HG03342 (cell line): ENCODE measurements at regions not wholly inside any gene's neighbourhood (a gene's known extent, or its start where the extent isn't known, plus 50 kb on each side); places are given as distances from the start of the nearest gene placed in this dataset.
"Not testable (repeated sequence)": the region's sequence is repeated elsewhere in the genome, so short reads cannot be mapped to it uniquely, and the experiment has no call there.

Source experiments
- ATAC-seq: cut with Tn5 transposase; IDR thresholded peaks from one replicate; pipeline ENCODE4 v1.9.1; 2021; ENCODE audit warnings: mild to moderate bottlenecking, moderate library complexity; ENCODE audit not compliant: unreplicated experiment

DNA sequence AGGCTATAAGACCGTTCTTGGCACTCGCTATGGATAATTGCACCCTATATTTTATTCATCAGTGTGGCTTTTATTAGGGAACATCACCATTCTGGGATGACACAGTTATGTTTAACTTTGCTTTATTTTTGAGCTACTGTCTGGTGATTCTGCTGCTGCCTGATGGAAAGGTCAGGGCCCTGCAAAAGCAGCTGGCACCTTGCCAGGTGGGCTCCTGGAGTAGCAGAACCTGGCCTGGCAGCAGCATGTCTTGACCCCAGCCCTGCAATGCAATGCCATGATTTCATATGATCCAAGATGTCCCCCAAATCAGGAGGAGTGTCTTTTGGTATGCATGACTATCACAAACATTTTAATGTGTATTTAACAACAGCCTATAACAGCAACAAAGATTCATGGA, 228.4 kb upstream of the RSPO3 start:
- ATAC-seq: no peak

DNA sequence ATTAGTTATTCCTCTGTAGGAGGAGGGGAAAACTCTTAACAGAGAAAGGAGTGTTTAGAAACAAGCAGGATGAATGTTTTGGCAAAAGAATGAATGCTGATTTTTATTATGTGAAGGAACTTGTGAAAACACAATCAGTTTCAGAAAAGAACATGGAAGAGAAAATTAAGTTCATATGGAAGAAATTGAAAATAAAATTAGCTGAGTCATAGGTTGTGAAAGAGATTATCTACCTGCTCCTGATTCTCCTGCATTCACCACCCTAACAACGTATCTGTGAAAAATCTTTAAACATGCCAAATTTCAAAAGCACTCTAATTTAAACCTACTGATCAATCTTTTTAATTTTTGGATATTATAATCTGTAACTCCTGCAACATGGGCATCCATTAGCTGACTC, 227.3 kb upstream of the RSPO3 start:
- no peak for ATAC-seq

DNA sequence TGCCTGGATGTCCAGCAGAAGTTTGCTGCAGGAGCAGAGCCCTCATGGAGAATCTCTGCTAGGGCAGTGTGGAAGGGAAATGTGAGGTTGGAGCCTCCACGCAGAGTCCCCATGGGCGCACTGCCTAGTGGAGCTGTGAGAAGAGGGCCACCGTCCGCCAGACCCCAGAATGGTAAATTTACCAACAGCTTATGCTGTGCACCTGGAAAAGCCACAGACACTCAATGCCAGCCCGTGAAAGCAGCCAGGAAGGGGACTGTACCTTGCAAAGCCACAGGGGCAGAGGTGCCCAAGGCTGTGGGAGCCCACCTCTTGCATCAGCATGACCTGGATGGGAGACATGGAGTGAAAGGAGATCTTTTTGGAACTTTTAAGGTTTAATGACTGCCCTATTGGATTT, 225.6 kb upstream of the RSPO3 start:
- ATAC-seq: not testable (repeated sequence)

DNA sequence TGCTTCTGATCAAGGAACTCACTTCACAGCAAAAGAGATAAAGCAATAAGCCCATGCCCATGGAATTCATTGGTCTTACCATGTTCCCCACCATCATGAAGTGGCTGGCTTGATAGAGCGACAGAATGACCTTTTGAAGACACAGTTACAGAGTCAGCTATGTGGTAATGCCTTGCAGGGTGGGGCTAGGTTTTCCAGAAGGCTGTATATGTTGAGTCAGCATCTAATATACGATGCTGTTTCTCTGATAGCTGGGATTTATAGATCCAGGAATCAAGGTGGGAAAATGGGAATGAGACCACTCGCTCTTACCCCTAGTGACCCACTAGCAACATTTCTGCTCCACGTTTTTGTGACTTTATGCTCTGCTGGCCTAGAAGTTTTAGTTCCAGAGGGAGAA, 220.7 kb upstream of the RSPO3 start:
- ATAC-seq: no peak

DNA sequence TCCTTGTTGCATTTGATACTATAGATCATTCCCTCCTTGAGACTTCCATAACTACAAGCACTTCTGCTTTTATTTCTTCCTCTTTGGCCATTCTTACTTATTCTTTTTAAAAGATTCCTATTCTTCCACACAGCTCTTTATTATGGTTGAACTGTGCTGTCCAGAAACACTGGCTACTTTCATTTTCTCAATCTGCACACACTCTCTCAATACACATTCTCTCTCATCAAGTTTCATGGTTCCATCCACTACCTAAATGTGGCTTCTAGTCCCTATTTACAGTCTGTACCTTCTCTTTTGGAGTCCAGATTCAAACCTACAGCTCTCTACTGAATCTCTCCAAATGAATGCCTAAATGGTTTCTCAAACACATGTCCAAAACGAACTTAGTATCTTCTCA, 214.3 kb upstream of the RSPO3 start:
- ATAC-seq: no peak

DNA sequence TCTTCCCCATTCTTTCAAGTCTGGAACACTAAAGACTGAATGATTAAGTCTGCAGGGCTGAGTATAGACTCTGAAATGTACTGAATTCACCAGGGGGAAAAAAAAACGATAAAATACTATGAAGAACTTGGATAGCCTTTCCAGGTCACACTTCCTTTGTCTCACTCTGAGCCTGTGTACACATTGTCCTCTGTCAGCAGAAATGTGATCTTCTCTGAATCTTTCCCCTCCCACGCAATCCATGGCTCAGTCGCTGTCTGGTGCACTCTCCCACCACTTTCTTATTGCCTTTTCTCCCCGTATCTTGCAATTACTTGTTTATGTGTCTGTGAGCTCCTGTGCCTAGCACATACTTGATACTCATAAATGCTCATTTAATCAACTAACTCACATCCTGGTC, 212.6 kb upstream of the RSPO3 start:
- ATAC-seq: no peak

DNA sequence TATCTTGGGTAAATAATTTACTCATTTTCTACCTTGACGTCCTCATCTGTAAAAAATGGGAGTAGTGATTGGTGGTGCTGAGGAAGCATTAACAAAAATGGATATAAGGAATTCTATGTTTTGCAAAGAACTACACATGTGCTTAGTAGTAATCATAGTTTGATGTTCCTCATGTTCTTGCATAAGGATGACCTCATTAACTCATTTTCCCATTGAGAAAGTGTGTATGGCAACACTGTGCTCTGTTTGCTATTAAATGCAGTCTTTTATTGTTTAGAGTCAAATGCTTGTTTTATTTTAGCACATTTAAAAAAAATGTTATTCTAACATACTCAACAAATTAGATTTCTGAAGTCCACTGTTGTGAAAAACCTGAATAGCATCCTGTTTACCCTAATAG, 211.2 kb upstream of the RSPO3 start:
- ATAC-seq: no peak

DNA sequence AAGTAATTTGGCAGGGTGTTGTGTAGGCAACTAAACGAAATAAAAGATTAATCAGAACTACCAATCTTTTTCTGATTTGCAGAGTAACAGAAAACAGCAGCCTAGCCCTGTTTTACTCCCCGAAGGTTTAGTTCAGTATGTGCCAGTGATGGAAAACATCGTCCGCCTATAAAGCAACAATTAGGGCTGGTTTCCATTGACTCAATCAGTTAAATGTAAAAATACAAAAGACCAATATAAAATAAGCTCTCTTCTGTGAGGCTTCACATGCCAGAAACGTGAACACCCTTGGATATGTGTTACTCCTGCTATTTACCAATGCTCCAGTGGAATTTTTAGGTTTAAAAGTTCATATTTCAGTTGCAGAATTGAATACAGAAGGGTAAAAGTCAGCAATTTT, 210.5 kb upstream of the RSPO3 start:
- no peak for ATAC-seq

DNA sequence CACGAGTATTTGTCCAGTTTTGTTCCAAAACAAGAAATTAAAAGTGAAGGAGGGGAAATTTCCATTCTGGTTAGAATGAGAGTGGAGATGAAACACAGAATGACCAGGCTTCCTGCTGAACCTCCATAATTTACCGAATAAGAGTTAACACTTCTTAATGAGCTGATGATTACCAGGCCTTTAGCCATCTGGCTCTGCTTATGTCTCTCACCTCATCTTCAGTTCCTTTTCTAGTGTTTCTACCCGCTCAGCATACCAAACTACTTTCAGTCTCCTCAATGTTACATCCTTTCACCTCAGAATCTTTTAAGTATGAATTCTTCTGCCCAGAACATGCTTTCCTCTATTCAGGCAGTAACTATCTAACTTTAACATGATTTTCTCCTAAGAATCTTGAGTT, 209.0 kb upstream of the RSPO3 start:
- no peak for ATAC-seq

DNA sequence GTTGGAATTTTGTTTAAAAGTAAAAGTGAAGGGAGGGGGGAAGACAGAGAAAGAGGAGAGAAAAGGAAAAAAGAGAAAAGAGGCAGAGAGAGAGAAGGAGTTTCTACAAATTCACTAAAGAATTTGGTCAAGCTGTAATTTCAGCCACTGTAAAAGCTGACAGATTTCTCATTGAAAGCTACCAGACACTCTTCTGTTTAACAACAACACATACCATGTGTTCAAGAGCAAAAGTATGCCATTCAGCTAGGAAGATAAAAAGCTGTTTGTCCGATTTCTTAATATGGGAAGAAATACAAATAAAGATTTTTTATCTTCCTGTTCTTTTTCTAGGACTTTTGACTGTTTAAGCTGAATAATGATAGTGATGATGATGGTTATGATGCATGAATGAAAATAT, 204.8 kb upstream of the RSPO3 start:
- no peak for ATAC-seq

DNA sequence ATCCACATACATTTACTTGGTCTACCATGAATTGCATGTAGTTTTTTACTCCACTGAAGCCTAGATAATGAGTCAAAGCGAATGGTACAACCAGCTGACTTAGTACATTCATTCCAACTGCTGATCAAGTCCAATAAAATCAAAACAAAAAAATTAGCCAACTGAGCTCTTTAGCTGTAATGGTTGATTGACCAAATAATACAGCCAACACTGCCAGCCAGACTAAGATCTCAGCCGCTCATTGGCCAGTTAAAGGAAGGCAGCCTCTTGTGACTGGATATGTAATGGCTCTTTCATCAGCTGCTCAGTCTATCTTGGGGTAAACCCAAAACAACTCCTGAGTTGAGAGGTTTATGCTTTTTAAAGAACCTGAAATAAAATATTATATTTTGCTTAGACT, 204.3 kb upstream of the RSPO3 start:
- ATAC-seq: no peak

DNA sequence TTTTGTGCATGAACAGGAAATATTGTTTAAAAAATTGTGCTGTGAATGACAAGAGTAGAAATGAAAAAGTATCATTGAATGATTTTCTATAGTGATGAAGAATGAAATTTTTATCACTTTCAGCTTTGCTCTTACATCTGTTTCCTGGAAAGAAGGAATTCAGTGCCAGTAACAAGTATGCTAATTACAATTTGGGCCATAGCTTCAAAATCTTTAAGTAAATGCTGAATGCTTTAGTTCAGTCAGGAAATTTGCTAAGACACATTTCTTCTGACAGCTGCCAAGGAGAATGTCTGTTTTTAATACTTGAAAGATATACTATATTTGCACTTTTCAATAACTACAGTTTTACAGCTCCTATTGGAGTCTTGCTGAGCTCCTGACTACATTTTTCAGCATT, 203.7 kb upstream of the RSPO3 start:
- ATAC-seq: no peak

DNA sequence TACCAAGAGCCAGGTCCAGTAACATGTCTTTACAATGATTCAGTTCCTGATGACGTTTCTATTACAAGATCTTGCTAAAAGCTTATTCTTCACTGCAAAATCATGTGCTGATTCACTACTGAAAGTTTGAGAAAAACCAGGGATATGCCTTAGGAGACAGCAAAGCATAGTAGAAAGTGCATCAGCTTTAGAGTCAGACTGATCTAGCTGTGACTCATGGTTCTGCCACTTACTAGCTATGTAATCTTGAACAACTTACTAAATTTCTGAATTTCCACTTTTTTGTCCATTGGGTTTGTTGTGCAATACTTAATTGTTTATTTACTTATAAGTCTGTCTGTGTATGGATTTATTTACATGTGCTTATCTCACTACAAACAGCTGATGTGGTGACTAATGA, 198.5 kb upstream of the RSPO3 start:
- ATAC-seq: no peak

DNA sequence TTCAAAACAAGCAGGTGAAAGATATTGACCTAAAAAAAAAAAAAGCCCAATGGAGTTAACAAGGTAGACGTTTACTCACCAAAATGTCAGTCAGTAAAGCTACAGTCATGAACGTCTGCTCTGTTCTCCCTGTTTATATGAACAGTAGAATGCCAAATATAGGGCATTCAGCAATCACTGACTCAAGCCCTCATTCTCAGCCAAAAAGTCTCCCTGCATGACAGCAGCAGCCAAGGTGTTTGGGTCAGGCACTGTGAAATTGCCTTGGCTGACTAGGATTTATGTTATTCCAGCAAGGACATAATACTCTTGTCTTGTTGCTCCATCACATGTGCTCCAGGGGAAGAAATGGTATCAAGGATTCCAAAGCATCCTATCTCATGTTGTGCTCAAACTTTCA, 194.7 kb upstream of the RSPO3 start:
- no peak for ATAC-seq

DNA sequence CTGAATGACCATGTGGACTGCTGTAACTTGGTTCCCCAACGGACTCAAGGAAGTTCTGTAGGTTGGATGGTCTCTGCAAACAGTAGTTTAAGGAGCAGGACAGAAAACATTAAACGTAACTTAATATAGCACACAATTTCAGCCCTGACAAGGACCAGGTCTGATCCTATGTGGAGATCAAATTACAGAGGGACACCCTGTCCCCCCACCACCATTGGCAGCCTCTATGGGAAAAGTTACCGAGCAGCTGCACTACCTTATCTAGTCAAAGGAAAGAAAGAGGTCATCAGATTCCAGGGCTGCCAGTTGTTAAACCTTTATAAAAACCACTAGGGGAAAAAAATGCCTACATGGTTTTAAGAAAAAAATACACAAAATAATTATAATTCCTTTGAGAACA, 191.5 kb upstream of the RSPO3 start:
- ATAC-seq: no peak

DNA sequence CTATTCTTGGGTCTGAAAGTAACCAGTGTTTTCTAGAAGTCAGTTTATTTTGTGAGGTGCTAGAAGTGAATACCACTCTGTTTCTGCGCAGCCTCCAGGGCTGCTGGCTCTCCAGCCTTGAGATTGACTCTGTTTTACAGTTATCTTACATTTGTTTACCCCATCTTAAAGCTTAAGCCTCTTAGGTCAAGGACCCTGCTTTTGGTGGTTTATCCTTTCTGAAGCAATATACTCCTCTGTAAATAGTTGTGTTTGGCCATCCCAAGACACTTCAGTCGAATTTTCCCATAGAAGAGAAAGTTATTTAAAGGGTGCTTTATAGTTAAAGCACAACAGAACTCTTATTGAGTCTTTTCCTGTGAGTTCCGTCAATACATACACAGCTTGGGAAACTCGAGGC, 190.6 kb upstream of the RSPO3 start:
- ATAC-seq: no peak

DNA sequence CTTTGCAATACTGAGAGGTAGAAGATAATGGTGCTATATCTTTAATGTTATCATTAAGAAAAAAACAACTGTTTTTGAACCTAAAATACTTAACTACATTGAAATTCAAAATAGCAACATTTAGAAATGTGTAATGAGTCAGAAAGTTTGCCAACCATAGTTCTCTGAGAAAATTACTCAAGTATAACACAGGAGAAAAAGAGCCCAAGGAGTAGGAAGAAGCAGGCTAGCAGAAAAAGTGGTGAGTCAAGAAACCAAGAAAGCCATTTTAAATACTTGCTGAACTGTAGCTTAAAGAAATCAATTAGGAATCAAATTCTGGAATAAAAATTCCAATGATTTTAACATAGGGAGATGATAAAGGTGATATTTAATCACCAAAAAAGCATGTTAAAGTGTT, 181.0 kb upstream of the RSPO3 start:
- ATAC-seq: no peak

DNA sequence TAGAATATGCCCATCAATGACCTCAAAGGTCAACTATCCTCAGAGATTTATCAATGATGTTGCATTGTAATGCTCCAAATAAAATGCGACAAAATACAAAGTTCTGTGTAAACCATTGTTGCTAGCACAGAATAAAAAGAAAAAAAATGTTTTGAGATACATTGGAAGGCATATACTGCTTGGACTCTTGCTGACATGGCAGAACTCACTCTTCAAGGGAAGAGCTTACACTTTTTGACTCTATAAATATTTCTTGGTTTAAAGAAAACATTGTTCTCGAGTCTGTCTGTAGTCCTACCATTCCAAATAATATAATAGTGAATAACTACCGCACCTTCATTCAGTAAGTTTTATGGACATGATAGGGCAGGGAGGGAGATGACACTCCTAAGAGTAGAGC, 178.7 kb upstream of the RSPO3 start:
- no peak for ATAC-seq

DNA sequence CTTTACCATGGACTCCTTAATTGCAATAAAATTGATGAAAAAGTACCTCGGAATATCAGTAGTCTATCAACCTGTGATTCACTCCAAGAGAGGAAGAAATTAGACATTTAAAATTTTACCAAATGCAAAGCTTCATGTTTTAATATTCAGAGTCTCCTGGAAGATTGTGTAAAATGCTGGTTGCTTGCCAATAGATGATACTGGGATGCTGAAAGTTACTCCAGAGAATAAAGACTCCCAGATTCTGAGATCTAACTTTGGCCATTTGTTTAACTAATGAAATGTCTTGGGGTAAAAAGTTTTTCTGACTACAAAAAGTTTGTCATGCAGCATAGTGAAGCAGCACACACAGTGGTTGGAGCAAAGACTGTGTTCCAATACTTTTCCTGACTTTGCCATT, 176.7 kb upstream of the RSPO3 start:
- no peak for ATAC-seq

DNA sequence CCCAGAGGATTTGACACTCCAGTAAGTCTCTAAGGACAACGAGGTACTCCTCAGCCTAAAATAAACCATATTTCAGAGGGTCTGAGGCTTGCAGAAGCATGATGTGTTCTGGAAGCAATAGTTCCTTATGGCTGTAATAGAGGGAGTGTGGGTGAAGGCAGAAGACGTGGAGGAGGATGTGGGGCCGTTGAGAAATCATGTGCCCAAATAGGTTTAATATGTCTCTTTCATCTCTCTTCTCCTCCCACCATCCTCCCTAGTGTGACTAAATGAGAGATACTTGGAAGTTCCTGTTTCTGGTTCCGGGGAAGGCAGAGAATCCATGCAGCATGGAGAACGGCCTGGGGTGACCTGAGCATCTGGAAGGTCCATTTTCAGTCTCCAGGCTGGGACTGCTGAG, 174.0 kb upstream of the RSPO3 start:
- no peak for ATAC-seq

DNA sequence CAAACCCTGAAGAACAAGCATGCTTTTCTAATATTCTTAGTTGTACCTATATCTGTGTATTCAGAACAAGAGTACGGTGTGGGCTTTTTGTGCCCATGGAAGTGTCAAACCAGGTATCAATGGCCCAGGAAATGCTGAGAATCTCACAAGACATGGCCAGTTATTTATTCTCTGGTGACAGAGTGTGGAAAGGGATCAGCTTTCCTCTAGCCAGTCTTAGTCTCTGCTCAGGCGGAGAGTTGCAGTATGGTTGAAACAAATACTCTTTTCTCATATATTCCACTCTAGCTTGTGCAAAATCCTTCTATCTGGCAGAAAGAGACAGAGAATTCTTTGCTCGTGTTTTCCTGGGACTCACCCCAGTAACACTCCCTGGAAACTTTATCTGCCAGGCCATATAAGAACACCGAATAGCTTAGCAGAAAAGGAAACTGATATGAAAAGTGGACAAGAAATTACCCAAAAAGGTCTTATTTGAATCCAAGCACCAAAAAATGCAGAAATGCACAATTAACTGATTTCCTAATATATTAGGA, 173.3 kb upstream of the RSPO3 start:
- ATAC-seq: no peak

DNA sequence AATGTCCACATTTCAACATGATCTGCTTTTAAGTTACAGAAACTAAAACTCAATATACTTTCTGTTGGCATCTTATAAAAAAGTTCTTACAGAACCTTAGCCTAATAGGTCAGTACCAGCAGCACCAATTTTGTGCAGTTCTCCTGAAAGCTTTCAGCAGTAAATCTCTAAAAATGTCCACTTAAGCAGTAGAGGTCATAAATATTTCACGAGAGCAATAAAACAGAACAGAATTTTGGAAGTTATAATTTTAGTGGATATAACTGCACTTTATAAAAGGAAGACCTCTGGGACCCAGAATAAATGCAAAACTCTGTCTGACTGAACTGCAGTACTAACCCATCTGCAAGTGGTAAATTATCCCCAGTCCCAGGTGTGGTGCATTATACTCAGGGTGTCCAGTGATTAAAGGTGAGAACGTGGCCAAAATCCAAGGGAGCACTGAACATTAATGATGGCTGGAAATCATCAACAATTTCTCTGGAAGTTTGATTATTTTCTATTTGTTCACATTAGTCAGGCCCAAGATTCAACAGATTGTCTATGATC, 172.6 kb upstream of the RSPO3 start:
- ATAC-seq: no peak

DNA sequence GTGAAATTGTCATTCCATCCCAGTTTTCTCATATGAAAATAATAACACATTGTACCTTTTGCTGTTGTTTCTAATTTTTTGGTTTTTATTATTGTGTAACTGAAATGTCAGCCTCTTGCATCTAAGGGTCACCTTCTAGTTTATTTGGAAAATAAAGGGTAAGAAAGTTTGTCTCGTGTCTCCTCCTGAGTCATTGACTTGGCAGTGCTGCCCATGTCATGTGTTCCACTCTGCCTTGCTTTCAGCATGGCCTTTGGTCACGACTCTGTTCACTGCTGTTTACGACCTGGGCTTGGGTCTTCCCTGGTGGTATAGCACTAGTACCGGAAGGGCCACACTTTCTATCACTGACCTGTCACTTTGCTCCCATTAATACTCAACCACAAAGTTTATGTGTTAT, 171.4 kb upstream of the RSPO3 start:
- ATAC-seq: no peak

DNA sequence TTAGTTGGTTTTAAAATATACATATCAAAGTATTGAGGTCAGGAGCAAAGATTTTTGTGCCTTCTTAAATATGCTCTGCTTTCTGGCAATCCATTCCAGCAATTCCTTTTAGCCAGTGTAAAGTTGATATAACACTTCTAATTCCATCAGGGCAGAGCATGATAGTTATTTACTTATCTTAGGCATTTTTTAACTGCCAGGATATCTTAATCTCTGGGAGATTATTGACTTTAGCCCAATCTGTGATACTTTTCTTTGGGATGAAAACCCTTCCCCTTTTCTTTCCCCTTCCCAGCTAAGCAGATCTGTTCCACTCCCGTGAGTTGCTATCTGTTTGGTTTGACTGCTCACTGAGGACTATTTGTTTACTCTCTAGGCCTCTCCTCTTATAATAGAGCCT, 168.7 kb upstream of the RSPO3 start:
- no peak for ATAC-seq
